GM23248 (cell line): ENCODE measurements at regions not wholly inside any gene's neighbourhood (a gene's known extent, or its start where the extent isn't known, plus 50 kb on each side); places are given as distances from the start of the nearest gene placed in this dataset.

Experiments used
- EZH2 ChIP-seq: fragments of 200-600 bp; sonication (generic); IDR thresholded peaks from 2 replicates; pipeline ENCODE4 v1.6.1; 2018; ENCODE audit warnings: antibody characterized with exemption, mild to moderate bottlenecking; ENCODE audit not compliant: insufficient read depth, poor library complexity, severe bottlenecking
- EZH2phosphoT487 ChIP-seq: fragments of 200-600 bp; sonication (generic); IDR thresholded peaks from 2 replicates; pipeline ENCODE4 v1.6.1; 2018; ENCODE audit warnings: antibody characterized with exemption, moderate library complexity, mild to moderate bottlenecking, low read depth; ENCODE audit not compliant: insufficient read depth

GRCh38 chr12:118641249-118641648, 264.9 kb downstream of the SUDS3 start:
- TF ChIP-seq EZH2 (no peak), EZH2phosphoT487 (no peak)
